Choroid plexus epithelial cell (primary cell): ENCODE measurements at regions not wholly inside any gene's neighbourhood (a gene's known extent, or its start where the extent isn't known, plus 50 kb on each side); places are given as distances from the start of the nearest gene placed in this dataset.
A peak's percentile ranks its signal among the peaks of the same experiment; 100 is the strongest.

Experiments used
- DNase-seq: peaks from one replicate; pipeline ENCODE4 v3.0.0-alpha.2; 2010; ENCODE audit warnings: low read depth
- H3K4me3 ChIP-seq: 2 replicates; pipeline ENCODE4 v1.5.1; 2011; ENCODE audit warnings: low read depth, mild to moderate bottlenecking, control low read depth, low read length, moderate library complexity
- CTCF ChIP-seq: conservative IDR thresholded peaks from 2 replicates; pipeline ENCODE4 v1.5.1; 2011; ENCODE audit warnings: low read depth, mild to moderate bottlenecking, control low read depth, inconsistent platforms, low read length, moderate library complexity

- no peak overlapping the region for H3K4me3 ChIP-seq
- TF ChIP-seq CTCF: no peak
- DNase-seq: no peak
Measured at GRCh38 chr21:17359781-17360180, 153.1 kb upstream of the CXADR start.

- no peak overlapping the region for H3K4me3 ChIP-seq
- no peak for TF ChIP-seq CTCF
- no peak for DNase-seq
Measured at GRCh38 chr21:17368748-17369363, 144.0 kb upstream of the CXADR start.

DNA sequence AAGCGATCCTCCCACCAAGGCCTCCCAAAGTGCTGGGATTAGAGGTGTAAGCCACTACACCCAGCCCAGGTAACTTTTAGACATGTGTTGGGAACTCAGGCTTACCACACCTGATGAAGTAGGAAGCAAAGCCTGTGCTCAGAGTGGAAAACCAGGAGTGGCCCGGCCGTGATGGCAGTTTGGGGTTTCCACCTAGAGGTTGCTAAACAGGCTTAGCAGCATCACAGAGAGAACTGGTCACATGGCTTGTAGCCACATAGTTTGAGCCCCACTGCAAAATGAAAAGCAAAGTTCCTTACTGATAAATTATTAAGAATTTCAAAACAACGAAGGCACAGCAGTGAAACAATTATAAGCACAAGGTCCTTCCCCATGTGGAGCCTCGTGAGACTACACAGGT, 142.6 kb upstream of the CXADR start:
- TF ChIP-seq CTCF: no peak

DNA sequence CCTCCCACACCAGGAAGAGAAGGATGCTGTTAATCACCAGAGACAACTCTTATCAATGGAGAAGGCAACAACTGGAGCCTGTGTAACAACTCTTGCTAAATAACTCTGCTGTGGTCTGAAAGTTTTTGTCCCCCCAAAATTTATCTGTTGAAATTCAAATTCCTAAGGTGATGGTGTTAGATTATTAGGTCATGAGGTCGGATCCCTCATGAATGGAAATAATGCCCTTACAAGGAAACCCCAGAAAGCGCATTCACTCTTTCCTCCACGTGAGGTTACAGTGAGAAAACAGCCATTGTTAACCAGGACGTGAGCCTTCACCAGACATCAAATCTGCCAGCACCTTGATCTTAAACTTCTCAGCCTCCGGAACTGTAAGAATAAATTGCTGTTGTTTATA, 141.9 kb upstream of the CXADR start:
- TF ChIP-seq CTCF: no peak
- peak; percentile 5 for DNase-seq
- no peak overlapping the region for H3K4me3 ChIP-seq

More for the DNA sequence above, 142.6 kb upstream of the CXADR start:
- peak; percentile 4 for DNase-seq
- no peak overlapping the region for H3K4me3 ChIP-seq

DNA sequence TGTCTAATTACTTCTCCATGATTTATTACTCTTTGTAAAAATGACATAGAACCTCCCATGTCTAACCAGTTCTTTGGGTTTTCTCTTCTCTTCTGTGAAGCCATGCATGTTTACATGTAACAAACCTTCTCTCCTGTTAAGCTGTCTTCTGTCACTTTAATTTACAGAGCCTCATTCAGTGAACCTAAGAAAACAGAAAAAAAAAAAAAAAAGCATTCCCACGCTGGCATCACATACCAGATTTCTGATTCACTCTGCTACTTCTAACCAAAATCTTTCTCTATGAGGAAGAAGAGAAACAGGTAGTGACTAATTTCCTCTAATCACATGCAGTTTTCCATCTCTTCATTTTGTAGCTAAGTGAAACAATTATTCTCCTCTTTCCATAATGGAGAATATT, 141.4 kb upstream of the CXADR start:
- no peak for TF ChIP-seq CTCF
- DNase-seq: peak; percentile 82
- H3K4me3 ChIP-seq: no peak overlapping the region

- no peak for DNase-seq
- H3K4me3 ChIP-seq: no peak overlapping the region
- no peak for TF ChIP-seq CTCF
Measured at GRCh38 chr21:17372200-17372599, 140.6 kb upstream of the CXADR start.

GRCh38 chr21:17386498-17386897, 126.3 kb upstream of the CXADR start:
- no peak overlapping the region for H3K4me3 ChIP-seq
- TF ChIP-seq CTCF: no peak
- DNase-seq: no peak
